NT2/D1 (cell line): ENCODE measurements at regions not wholly inside any gene's neighbourhood (a gene's known extent, or its start where the extent isn't known, plus 50 kb on each side); places are given as distances from the start of the nearest gene placed in this dataset.

Source experiments
- YY1 ChIP-seq: IDR thresholded peaks from 2 replicates; pipeline ENCODE4 v1.6.1; 2011; ENCODE audit not compliant: insufficient read length, insufficient read depth
- ZNF274 ChIP-seq: IDR thresholded peaks from 2 replicates; pipeline ENCODE4 v1.6.1; 2011; ENCODE audit warnings: mild to moderate bottlenecking, low read depth, low read length

DNA sequence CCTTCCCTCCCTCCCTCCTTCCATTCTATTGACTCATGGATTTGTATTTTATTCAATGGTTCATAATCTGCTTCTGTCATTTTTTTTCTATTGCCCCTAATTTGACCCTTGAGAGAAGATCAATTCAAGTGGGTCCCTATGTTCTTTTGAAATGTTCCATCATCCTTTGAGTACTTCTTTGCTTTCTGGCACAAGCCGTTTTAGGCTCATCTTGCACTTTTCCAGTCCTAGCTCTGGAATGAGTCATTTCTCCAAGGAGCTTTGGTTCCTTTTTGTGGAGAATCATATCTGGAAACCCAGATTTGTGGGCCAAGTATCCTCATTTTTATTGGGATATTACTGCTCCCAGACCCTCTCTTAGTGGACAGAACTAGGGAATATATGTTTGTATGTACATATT lies 126.8 kb upstream of the PTPN3 start:
- TF ChIP-seq YY1, result no peak
- no peak for TF ChIP-seq ZNF274
